ENCODE measurements at regions not wholly inside any gene's neighbourhood (a gene's known extent, or its start where the extent isn't known, plus 50 kb on each side); places are given as distances from the start of the nearest gene placed in this dataset.
"Not testable (repeated sequence)": the region's sequence is repeated elsewhere in the genome, so short reads cannot be mapped to it uniquely, and the experiment has no call there.

DNA sequence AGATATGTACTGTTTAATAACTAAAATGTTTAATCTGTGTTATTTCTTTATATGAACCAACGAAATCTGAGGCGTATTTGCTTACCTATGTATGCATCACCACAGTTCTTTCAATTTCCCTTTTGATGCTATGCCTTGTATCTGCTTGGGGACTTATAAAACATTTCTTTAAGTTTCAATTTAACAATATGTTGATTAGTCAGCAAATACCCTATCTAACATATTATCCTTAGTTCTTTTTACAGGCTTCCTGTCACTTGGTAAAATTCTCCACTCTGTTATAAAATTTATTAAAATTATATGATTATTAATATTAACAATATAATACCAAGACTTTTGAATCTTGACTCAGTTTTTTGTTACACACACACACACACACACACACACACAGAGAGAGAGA is 174.3 kb downstream of the CPS1 start:
- intact Hi-C loops (cut with DNase I) = no loop called here
- DNase-seq (ENCODE audit: low spot score) = no peak

DNA sequence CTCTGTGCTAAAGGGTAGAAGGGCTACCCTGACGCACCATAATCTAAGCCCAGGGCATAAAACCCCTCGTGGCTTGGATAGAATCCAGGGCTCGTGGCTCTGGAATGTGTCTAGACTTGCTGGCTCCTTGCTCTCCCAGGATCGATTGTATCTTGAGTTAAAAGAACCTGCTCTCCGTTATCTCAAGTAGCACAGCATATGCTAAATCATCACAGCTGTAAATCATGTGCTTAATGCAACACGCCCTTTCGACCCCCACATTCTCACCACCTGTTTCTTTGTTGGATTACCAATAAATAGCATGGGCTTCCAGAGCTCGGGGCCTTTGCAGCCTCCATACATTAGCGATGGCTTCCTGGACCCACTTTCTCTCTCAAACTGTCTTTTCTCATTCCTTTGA is 190.4 kb downstream of the CPS1 start:
- DNase-seq (ENCODE audit: low spot score); intact Hi-C loops (cut with DNase I): not testable (repeated sequence)

DNA sequence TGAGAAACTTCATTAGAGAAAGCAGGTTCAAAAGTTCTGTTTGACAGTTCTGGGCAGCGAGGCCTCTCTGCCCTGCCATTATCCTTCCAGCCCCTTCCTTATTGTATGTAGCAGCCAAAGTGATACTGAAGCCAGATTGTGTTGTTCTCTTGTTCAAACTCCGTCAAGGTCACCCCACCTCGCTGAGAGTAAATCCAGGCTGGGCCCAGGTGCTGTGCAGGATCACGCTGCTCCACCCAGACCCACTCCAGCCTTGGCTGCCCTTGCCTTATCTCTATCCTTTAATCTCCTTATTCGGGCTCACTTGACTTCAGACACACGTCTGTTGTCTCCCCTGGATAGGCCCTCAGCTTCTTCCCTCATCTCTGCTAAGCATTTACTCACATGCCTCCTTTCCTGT is 196.1 kb downstream of the CPS1 start:
- no peak for DNase-seq (ENCODE audit: low spot score)
- intact Hi-C loops (cut with DNase I) = no loop called here

DNA sequence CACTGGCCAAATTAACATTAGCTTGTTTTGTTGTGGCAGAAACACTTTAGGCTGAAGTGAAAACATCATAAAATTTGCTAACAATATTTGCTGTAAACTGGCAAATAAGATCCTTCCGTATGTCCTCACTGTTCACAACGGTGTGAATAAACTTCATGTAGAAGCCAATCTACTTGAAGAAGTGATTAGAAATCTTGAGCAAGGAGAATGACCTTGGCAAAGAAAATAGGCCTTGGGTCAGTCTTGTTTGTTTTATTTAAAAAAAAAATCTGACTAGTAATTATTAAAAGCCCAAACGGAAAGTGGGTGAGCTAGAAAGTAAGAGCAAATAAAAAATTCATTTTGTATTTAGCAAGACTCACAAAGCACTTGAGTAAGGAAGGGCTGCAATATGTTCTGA is 197.0 kb downstream of the CPS1 start:
- intact Hi-C loops (cut with DNase I) = no loop called here
- DNase-seq (ENCODE audit: low spot score) = no peak

DNA sequence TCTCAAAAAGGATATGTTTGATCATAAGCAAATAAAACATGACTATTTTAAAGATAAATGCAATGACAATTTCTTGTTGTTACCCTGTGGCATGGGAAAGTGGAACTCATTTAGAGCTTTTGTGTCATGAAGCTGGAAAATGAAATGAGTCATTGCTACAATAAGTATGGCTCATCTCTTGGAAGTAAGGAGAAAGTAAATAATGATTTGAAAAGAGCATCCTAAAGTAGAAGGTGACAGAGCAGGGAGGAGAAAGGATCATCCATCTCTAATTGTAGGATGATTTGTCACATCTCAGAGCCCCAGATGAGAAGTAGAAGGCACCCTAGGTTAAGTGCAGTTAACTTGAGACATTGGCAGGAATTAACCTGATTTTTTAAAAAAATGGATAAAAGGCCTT is 200.5 kb downstream of the CPS1 start:
- intact Hi-C loops (cut with DNase I) = no loop called here
- no peak for DNase-seq (ENCODE audit: low spot score)

DNA sequence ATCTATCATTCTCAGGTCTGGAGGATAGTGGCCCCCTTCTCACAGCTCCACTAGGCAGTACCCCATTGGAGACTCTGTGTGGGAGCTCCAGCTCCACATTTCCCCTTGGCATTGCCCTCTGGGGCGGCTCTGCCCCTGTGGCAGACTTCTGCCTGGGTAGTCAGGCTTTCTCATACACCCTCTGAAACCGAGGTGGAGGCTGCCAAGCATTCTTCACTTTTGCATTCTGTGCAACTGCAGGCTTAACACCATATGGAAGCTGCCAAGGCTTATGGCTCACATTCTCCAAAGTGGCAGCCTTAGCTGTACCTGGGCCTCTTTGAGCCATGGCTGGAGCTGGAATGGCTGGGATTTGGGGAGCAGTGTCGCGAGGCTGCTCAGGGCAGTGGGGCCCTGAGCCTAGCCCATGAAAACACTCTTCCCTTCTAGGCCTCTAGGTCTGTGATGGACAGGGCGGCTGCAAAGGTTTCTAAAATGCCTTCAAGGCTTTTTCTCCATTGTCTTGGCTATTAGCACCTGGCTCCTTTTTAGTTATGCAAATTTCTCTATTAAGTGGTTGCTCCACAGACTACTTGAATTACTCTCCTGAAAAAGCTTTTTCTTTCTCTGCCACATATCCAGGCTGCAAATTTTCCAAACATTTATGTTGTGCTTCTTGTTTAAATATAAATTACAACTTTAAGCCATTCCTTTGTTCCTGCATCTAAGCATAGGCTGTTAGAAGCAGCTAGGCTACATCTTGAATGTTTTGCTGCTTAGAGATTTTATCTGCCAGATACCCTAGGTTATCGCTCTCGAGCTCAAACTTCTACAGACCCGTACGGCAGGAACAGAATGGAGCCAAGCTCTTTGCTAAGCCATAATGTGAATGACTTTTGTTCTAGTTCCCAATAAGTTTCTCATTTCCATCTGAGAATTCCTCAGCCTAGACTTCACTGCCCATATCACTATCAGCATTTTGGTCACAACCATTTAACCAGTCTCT is 206.5 kb downstream of the CPS1 start:
- no peak for DNase-seq (ENCODE audit: low spot score)
- intact Hi-C loops (cut with DNase I) = no loop called here

DNA sequence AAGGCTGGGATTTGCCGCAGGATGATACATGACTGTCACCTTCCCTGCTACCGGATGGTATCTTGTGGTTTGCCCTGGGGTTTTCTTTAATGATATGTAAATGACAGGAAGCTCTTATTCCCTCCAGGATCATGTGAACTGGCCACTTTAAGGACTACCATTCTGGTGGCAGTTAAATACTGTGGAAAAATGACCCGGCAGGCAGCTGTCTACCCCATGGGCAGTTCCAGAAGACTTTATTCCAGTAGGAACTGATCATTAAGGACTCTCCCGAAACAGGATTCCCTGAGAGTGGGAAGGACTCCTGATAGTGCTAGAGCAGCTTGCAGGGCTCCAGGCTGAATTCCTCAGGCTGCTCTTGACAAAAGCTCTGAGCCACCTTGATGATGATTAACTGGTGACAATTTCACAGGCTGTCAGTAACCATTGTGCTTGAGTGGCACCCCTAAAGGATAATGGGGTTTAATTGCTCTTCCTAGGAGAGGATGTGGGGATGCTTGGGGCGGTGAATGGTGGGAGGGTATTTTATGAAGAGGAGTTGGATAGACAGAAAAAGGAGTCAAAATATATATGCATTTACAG is 212.0 kb downstream of the CPS1 start:
- intact Hi-C loops (cut with DNase I) = no loop called here
- no peak for DNase-seq (ENCODE audit: low spot score)

DNA sequence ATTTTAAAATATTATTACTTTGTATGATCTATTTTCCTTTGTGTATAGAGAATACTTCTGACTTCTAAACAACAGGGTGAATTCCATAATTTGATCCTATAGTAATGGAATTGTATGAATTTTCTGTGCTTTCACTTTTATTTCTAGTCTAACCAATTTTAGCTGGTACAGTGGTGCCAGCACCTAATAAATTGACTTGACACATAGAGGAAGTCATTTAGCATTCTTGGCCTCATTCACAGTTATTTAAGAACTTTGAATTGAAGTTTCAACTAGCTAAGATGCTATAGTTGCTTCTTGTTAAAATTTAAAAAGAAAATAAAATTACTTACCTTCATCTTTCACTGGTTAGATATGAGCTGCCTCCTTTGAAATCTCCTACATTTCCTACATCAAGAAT is 220.4 kb downstream of the CPS1 start:
- intact Hi-C loops (cut with DNase I) = loop anchor here in 1 of 2 donors (5.0 kb wide), 1 partner anchor 401 kb away; no protein-coding TSS in a partner anchor
- DNase-seq (ENCODE audit: low spot score) = no peak

DNA sequence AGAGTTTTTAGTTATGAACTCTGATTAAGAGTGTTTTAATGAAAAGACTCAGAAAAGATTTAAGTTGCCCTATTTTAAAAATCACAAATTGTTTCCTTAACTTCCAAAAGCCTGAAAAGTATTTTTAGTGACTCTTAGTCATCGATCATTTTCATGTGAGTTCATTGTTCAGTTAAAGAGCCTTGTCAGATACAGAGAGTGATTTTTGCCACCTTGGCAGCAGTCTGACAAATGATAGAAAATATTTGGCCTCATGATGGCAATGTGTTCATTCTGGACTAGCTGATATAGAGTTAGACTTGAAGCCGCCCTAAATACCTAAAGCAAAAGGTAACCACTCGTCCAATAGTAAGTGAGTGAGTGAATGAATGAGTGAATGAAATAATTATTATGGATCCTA is 225.8 kb downstream of the CPS1 start:
- intact Hi-C loops (cut with DNase I) = no loop called here
- no peak for DNase-seq (ENCODE audit: low spot score)

DNA sequence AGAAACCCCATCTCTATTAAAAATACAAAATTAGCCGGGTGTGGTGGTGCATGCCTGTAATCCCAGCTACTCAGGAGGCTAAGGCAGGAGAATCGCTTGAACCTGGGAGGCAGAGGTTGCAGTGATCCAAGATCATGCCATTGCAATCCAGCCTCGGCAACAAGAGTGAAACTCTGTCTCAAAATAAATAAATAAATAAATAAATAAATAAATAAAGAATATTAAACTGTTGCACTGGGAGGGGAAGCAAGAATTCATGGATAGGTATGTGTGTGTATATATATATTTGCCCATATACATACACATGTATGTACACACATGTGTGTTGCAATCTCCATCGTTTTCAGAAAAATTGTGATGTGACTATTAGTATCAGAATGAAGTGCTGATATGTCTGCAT is 231.4 kb downstream of the CPS1 start:
- DNase-seq (ENCODE audit: low spot score); intact Hi-C loops (cut with DNase I): not testable (repeated sequence)

DNA sequence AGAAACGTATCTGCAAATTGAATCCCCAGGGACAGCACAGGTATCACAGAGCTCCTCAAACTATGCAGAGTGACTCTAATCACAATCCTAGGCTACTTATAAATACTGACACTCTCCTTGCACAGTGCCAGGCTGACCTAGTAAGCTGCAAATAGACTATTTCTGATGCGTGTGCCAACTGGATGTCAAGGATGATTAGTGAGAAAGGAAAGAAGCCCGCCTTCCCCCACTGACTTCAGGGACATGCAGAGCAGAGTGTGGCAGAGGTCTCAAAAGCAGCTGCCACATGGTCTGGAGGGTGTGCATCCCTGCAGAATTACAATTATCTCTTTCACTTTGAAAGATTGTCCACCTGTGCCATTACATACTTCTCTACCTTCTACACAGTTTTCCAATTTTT is 235.6 kb downstream of the CPS1 start:
- no peak for DNase-seq (ENCODE audit: low spot score)
- intact Hi-C loops (cut with DNase I) = no loop called here

DNA sequence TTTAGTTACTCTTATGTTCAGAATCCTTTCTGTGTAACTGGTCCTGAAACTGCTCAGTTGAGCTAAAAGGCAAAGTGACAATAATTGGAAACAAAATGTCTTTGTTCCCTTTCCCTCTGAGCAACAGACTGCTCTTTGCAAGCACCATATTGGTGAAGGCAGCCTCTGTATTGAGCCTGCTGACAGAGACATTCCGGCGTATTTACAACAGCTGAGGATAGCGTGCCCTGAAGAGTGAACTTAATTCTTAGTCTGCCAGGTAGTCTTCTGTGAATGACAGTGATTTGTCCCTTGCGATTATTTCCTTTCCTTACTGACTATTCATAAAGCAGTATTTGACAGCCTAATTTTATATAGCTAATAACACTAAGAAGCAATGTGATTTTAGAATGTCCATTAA is 239.1 kb downstream of the CPS1 start:
- no peak for DNase-seq (ENCODE audit: low spot score)
- intact Hi-C loops (cut with DNase I) = no loop called here

DNA sequence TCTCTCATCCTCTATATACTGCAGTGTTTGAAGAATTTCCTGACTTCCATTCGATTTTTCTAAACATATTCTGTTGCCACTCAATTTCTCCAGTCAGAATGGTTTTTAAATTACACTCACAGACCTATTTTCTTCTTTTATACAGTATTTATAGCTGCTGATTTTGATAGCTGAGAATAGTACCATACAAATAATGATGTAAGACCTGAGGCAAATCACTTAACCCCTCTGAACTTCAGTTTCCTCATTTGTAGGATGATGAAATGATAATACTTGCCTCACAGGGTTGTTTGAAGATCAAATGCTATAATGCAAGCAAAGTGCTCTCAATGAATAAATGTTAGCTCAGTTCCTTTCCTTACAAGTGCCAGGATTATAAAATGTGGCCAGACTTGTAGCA is 241.8 kb downstream of the CPS1 start:
- intact Hi-C loops (cut with DNase I) = no loop called here
- no peak for DNase-seq (ENCODE audit: low spot score)

DNA sequence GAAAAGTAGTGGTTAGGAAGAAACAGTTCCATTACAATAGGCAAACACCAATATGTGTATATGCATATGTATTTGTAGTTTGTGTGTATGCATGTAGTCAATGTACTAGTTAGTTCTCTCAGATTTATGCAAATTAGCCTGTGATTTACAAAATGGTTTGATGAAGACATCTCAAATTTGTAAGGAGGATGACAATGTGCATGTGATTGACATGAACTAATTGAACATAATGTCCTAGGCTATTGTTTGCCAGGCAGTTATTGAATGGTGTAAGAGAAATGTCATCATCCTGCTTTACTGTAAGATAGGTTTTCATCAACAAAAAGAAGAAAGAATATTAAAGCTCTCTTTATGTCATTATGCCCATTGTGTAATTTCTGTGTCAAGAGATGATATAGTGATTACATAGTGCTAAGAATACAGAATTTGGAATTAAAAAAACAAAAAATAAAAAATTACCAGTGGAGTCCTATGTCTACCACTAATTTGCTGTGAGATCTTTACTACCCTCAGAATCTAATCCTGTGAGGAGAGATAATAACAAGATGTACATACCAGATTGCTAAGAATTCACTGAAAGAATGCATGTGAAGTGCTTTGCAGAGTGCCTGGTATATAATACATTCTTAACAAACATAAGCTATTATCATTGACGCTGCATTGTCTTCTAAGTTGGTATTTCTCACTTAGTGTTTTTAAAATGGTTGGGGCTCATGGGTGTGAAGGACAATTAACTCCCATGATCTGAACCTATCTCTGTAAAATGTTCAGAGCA is 258.0 kb downstream of the CPS1 start:
- intact Hi-C loops (cut with DNase I) = no loop called here
- DNase-seq (ENCODE audit: low spot score) = no peak

DNA sequence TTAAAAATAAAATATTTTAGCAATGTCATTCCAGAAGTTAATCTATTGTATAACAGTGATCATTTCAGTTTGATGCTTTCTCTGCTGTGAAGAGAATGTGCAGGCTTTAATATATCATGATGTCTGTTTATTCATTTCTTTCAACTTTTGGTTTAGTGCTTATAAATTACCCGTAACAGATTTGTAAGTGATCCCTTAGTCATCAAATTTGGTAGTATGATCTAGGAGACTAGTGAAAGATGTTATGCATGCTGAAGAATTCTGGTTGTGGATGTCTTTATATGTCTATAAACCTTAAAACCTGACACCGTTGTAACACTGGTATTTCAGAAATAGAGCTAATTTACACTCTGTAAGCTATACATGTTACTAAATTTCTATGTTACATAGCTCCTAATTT is 260.4 kb downstream of the CPS1 start:
- no peak for DNase-seq (ENCODE audit: low spot score)
- intact Hi-C loops (cut with DNase I) = no loop called here

DNA sequence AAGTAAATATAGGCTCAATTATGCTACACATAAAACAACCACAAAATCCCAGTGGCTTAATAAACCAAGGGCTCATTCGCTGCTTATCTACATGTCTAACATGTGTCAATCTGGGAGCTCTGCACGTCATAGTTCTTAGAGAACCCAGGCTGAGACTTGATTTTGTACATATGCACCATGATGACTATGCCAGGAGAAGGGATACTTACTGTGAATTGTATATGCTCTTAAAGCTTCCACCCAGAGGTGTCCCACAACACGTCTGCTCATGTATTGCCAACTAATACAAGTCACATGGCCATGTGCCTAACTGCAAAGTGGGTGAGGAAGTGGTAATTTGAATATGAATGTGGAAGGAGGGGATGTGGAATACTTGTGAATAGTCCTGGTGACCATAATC is 262.1 kb downstream of the CPS1 start:
- DNase-seq (ENCODE audit: low spot score) = no peak
- intact Hi-C loops (cut with DNase I) = no loop called here

DNA sequence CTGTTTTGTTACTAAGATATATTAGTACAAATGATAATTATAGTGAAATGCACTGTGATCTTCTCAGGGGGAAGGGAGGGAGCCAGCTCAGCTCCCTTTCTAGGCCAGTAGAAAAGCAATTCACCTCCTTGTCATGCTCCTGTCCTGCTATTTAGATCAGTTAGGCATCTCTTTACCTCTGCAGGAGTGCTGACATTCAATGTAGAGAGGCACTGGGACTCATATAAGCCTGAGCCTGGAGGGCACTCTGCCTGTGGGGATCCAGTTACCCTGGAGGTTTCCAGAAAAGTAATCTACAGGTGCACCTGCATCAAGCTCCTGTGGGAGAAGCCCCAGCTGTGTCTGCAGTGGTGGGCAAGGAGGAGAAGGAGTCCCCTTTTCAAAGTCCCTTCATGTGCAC is 277.0 kb downstream of the CPS1 start:
- intact Hi-C loops (cut with DNase I) = no loop called here
- no peak for DNase-seq (ENCODE audit: low spot score)

DNA sequence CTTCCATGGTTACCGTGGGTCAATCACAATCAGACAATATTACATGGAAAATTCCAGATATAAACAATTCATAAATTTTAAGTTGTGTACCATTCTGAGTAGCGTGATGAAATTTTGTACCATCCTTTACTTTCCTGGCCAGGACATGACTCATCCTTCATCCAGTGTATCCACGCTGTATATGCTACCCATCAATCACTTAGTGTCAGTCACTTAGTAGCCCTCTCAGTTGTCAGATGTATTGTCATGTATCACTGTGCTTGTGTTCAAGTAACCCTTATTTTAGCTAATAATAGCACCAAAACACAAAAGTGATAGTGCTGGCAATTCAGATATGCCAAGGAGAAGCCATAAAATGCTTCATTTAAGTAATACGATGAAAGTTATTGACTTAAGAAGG is 282.6 kb downstream of the CPS1 start:
- intact Hi-C loops (cut with DNase I) = no loop called here
- DNase-seq (ENCODE audit: low spot score) = no peak

DNA sequence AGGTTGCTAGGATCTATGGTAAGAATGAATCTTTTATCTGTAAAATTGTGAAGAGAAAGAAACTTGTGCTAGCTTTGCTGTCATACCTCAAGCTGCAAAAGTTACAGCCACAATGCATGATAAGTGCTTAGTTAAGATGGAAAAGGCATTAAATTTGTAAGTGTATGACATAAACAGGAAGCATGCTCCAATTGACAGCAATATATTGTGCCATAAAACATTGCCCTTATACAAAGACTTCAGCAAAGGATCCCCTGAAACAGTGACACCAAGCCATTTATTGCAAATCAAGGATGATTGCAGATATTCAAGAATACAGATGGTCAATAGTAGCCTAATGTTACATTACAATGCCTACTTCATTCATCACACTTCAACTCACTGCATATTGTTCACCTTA is 283.1 kb downstream of the CPS1 start:
- intact Hi-C loops (cut with DNase I) = no loop called here
- no peak for DNase-seq (ENCODE audit: low spot score)

DNA sequence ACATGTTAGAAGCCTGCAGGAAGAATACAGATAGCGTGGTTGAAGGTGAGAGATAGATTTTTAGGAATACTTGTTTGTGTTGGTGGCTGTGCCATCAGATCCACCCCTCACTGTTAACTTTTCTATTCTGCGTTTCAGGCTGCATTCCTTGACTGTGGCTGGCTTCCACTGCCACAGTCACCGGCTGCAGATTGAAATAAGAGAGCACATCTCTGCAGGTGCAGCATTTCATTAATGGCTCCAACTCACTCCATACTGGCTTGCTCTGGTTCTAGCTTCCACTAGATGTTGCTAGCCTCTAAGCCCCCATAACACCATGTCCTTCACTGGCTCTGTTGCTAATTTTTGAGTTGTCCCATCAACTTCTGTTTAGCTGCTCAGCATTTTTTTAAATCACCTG is 286.5 kb downstream of the CPS1 start:
- DNase-seq (ENCODE audit: low spot score) = no peak
- intact Hi-C loops (cut with DNase I) = no loop called here

Measured in posterior vena cava (tissue), 2 donors.